ENCODE measurements at regions not wholly inside any gene's neighbourhood (a gene's known extent, or its start where the extent isn't known, plus 50 kb on each side); places are given as distances from the start of the nearest gene placed in this dataset.

DNA sequence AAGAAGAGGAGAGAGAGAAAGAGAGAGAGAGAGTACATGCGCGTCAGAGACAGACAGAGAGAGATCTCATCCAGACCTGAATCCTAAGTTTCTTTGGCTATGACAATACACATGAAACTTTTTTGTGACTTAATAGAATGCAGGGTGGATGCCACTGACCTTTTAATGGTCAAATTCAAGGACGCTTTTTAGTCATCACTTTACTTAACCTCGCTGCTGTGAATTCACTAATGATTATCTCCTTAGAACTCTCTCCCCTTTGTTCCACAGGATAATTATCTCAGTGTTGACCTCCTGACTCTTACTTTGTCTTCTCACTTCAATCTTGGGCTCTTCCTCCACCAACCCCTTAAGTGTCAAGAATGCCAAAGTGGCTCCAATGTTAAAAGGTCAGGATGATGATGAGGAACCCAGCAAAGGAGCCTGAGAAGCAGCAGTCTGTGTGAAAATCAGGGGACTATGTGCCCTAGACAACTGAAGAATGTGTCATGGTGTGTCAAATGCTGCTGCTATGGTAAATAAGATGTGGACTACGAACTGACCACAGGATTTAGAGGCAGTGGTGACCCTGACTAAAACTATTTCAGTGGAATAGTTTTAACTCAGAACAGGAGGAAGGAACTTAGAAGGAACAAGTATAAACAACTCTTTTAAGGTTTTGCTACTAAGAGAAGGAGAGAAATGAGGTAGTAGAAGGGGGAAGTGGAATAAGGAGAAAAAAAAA, 382.1 kb downstream of the ZEB2 start:
- no peak for DNase-seq (ENCODE audit: low spot score)
- WGBS, result 90% methylated on average over 5 of the region's 5 CpGs
- intact Hi-C loops (cut with DNase I), result no loop called here
- no peak overlapping the region for H3K4me3 ChIP-seq
- no peak overlapping the region for H3K27ac ChIP-seq
- TF ChIP-seq, protein P1, sequence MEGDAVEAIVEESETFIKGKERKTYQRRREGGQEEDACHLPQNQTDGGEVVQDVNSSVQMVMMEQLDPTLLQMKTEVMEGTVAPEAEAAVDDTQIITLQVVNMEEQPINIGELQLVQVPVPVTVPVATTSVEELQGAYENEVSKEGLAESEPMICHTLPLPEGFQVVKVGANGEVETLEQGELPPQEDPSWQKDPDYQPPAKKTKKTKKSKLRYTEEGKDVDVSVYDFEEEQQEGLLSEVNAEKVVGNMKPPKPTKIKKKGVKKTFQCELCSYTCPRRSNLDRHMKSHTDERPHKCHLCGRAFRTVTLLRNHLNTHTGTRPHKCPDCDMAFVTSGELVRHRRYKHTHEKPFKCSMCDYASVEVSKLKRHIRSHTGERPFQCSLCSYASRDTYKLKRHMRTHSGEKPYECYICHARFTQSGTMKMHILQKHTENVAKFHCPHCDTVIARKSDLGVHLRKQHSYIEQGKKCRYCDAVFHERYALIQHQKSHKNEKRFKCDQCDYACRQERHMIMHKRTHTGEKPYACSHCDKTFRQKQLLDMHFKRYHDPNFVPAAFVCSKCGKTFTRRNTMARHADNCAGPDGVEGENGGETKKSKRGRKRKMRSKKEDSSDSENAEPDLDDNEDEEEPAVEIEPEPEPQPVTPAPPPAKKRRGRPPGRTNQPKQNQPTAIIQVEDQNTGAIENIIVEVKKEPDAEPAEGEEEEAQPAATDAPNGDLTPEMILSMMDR (IDR thresholded peaks at IDR 0.05), result no peak
- no peaks in the 10 kb centered on the region for H3K4me1 ChIP-seq (replicated peaks)
- no peaks in the 10 kb centered on the region for H3K27me3 ChIP-seq (replicated peaks; ENCODE audit: insufficient read depth)
- H3K9me3 ChIP-seq, result no peaks in the 10 kb centered on the region
- no peaks in the 10 kb centered on the region for H3K36me3 ChIP-seq

DNA sequence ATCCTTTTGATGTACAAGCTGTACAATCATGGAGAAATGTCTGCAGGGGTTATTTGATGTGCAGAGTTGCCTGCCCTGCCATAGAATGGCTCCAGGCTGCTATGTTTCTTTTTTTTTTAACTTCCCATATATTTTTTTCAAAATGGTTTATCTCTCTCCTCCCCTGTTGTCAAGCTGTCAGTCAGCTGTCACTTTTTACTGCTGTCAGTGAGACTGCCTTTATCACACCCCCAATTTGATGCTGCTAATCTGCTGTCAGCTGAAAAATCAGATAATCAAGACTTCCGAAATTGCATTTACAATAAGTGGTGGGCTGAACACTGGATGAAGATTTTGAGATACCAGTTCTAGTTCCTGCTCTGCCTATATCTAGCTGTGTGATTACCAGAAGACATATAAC, 382.6 kb downstream of the ZEB2 start:
- 97% methylated on average over 1 of the region's 1 CpG for WGBS
- no peak for DNase-seq (ENCODE audit: low spot score)
- Histone ChIP-seq H3K4me1 (replicated peaks) (no peaks in the 10 kb centered on the region), H3K9me3 (no peaks in the 10 kb centered on the region), H3K27ac (no peak overlapping the region), H3K27me3 (replicated peaks; ENCODE audit: insufficient read depth) (no peaks in the 10 kb centered on the region), H3K36me3 (no peaks in the 10 kb centered on the region), H3K4me3 (no peak overlapping the region)
- TF ChIP-seq, protein P1 (IDR thresholded peaks at IDR 0.05), result no peak
- TF ChIP-seq POLR2A (IDR thresholded peaks at IDR 0.05) (no peak), POLR2AphosphoS5 (IDR thresholded peaks at IDR 0.05) (no peak)
- intact Hi-C loops (cut with DNase I), result no loop called here

- WGBS, result 96% methylated on average over 4 of the region's 4 CpGs
- no peaks in the 10 kb centered on the region for H3K36me3 ChIP-seq
- intact Hi-C loops (cut with DNase I), result no loop called here
- no peaks in the 10 kb centered on the region for H3K4me1 ChIP-seq (replicated peaks)
- H3K27me3 ChIP-seq (replicated peaks; ENCODE audit: insufficient read depth), result no peaks in the 10 kb centered on the region
- TF ChIP-seq, protein P1 (IDR thresholded peaks at IDR 0.05), result no peak
- TF ChIP-seq POLR2A (IDR thresholded peaks at IDR 0.05) (no peak), POLR2AphosphoS5 (IDR thresholded peaks at IDR 0.05) (no peak)
- no peak overlapping the region for H3K27ac ChIP-seq
- DNase-seq (ENCODE audit: low spot score), result no peak
- H3K9me3 ChIP-seq, result no peaks in the 10 kb centered on the region
- H3K4me3 ChIP-seq, result no peak overlapping the region
These were observed 383.5 kb downstream of the ZEB2 start for GRCh38 chr2:144136297-144137010.

DNA sequence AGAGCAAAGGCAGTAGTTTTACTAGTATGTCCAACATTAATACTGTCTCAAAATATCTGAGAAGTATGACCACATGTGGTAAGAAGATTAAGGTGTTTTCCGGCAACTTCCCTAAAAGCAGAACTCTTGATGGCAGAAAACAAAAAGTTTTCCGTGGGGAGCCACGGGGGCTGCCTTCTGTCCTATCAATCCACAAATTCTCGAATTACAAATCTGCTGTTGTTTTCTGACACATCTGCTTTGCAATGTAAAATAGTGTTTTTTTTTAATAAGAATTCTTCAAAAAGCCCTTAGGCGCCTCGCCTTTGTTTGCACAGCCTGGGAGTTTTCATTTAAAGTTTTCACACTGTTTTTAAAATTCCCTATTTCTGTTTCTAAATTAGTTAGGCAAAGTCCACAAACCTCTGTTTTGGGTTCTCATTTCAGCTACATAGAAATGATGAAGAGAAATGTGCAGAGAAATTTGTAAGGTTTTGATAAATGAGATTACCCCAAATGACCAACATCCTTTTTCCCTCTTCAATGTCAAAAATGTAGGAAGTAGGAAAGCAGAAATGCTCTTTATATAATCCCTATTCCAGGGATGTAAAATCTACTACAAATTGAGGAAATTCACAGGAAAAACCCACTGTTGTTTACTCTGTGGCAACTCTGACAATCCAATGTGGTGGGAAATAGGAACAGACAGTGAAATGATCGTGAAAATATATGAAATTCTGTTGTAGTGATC, 385.8 kb downstream of the ZEB2 start:
- TF ChIP-seq, protein P1 (IDR thresholded peaks at IDR 0.05), result no peak
- TF ChIP-seq POLR2A (IDR thresholded peaks at IDR 0.05), result no peak
- no peak for TF ChIP-seq POLR2AphosphoS5 (IDR thresholded peaks at IDR 0.05)
- no peaks in the 10 kb centered on the region for H3K27me3 ChIP-seq (replicated peaks; ENCODE audit: insufficient read depth)
- intact Hi-C loops (cut with DNase I), result no loop called here
- no peak overlapping the region for H3K27ac ChIP-seq
- no peaks in the 10 kb centered on the region for H3K9me3 ChIP-seq
- no peak for DNase-seq (ENCODE audit: low spot score)
- no peaks in the 10 kb centered on the region for H3K4me1 ChIP-seq (replicated peaks)
- WGBS, result 80% methylated on average over 7 of the region's 7 CpGs
- H3K4me3 ChIP-seq, result no peak overlapping the region
- no peaks in the 10 kb centered on the region for H3K36me3 ChIP-seq
